ENCODE measurements at regions not wholly inside any gene's neighbourhood (a gene's known extent, or its start where the extent isn't known, plus 50 kb on each side); places are given as distances from the start of the nearest gene placed in this dataset.

GRCh38 chr5:56366986-56367385, 133.9 kb upstream of the ANKRD55 start:
- DNase-seq = no peak

GRCh38 chr5:56361398-56361797, 128.3 kb upstream of the ANKRD55 start:
- DNase-seq = no peak

GRCh38 chr5:56360816-56361215, 127.7 kb upstream of the ANKRD55 start:
- DNase-seq = no peak

GRCh38 chr5:56359809-56360685, 126.9 kb upstream of the ANKRD55 start:
- no peak for DNase-seq

GRCh38 chr5:56358703-56359681, 125.9 kb upstream of the ANKRD55 start:
- no peak for DNase-seq

- DNase-seq = no peak
Observed at GRCh38 chr5:56358046-56358445, 124.9 kb upstream of the ANKRD55 start.

- DNase-seq = no peak
Observed at GRCh38 chr5:56357426-56357825, 124.3 kb upstream of the ANKRD55 start.

- DNase-seq = no peak
Observed at GRCh38 chr5:56356836-56357160, 123.7 kb upstream of the ANKRD55 start.

GRCh38 chr5:56356121-56356835, 123.1 kb upstream of the ANKRD55 start:
- no peak for DNase-seq

- DNase-seq = no peak
Observed at GRCh38 chr5:56354836-56355235, 121.7 kb upstream of the ANKRD55 start.

GRCh38 chr5:56352808-56353590, 119.9 kb upstream of the ANKRD55 start:
- DNase-seq = no peak

- no peak for DNase-seq
Observed at GRCh38 chr5:56350597-56351170, 117.6 kb upstream of the ANKRD55 start.

GRCh38 chr5:56350011-56350596, 117.0 kb upstream of the ANKRD55 start:
- DNase-seq = no peak

- no peak for DNase-seq
Observed at GRCh38 chr5:56349461-56349860, 116.3 kb upstream of the ANKRD55 start.

GRCh38 chr5:56346741-56347535, 113.8 kb upstream of the ANKRD55 start:
- DNase-seq = no peak

GRCh38 chr5:56346044-56346710, 113.0 kb upstream of the ANKRD55 start:
- no peak for DNase-seq

- no peak for DNase-seq
Observed at GRCh38 chr5:56345352-56345751, 112.2 kb upstream of the ANKRD55 start.

GRCh38 chr5:56344594-56344993, 111.5 kb upstream of the ANKRD55 start:
- no peak for DNase-seq

- DNase-seq = no peak
Observed at GRCh38 chr5:56343988-56344387, 110.9 kb upstream of the ANKRD55 start.

- no peak for DNase-seq
Observed at GRCh38 chr5:56342616-56343015, 109.5 kb upstream of the ANKRD55 start.
